ENCODE measurements at regions not wholly inside any gene's neighbourhood (a gene's known extent, or its start where the extent isn't known, plus 50 kb on each side); places are given as distances from the start of the nearest gene placed in this dataset.

DNA sequence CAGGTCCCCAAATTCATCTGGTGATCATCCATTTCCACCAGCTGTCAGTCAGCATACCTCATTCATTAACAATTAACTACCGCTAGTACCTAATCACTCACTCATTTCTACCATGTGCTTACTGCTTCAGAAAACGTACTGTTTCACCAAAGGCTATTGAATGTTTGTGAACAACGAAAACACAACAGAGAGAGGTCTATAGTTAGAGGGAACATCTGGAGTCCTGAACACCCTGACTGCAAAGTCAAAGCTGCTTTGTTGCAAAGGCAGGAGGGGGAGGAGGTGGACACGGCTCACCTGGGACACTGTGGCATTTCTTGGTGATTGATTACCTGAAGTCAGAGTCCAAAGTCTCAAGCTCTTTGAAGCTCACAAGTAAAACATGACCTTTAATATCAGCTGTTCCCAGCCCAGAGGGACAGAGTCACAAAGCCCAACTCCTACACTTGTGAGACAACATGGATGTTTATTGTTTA, 342.3 kb upstream of the ADARB2 start:
- Histone ChIP-seq H3K27me3 (ENCODE audit: insufficient read depth, low read length) (no peaks in the 10 kb centered on the region), H2AK5ac (ENCODE audit: insufficient read length, low read length) (no peak overlapping the region), H3K9me3 (ENCODE audit: control insufficient read depth, low read depth, low read length) (no peaks in the 10 kb centered on the region), H3K56ac (ENCODE audit: insufficient read length, low read depth, low read length) (no peak overlapping the region), H2AFZ (ENCODE audit: low read length) (no peak overlapping the region), H3K4me1 (ENCODE audit: insufficient read depth, low read length) (no peaks in the 10 kb centered on the region), H2BK12ac (ENCODE audit: insufficient read length, low read depth, low read length) (no peak overlapping the region), H2BK20ac (ENCODE audit: low read depth, low read length, poor library complexity, severe bottlenecking) (no peak overlapping the region), H2BK5ac (ENCODE audit: insufficient read length, low read length) (no peak overlapping the region), H3K4ac (ENCODE audit: low read depth, low read length) (no peak overlapping the region), H4K5ac (ENCODE audit: insufficient read length, low read depth, low read length) (no peak overlapping the region), H3K9ac (ENCODE audit: extremely low read depth, insufficient read length, low read length) (no peak overlapping the region), H2BK15ac (ENCODE audit: low read depth, low read length) (no peak overlapping the region), H3K79me1 (ENCODE audit: insufficient read depth, low read depth, low read length, poor library complexity, severe bottlenecking) (no peaks in the 10 kb centered on the region), H3K14ac (ENCODE audit: insufficient read depth, low read length) (no peak overlapping the region), H3K27ac (ENCODE audit: insufficient read length, low read depth, low read length) (no peak overlapping the region), H4K8ac (replicated peaks; ENCODE audit: insufficient read length, low read depth, low read length) (no peak overlapping the region), H3T11ph (ENCODE audit: low read length) (no peak overlapping the region), H4K91ac (ENCODE audit: insufficient read length, low read depth, low read length) (no peak overlapping the region), H3K79me2 (ENCODE audit: insufficient read depth, low read length) (no peaks in the 10 kb centered on the region), H3K18ac (ENCODE audit: insufficient read length, low read depth, low read length) (no peak overlapping the region), H3K23ac (ENCODE audit: insufficient read length, low read depth, low read length) (no peak overlapping the region), H3K4me2 (ENCODE audit: insufficient read depth, insufficient read length, low read length) (no peak overlapping the region), H3K23me2 (ENCODE audit: insufficient read length, low read depth, low read length, poor library complexity, severe bottlenecking) (no peaks in the 10 kb centered on the region), H4K20me1 (ENCODE audit: control insufficient read depth, insufficient read depth, insufficient read length) (no peaks in the 10 kb centered on the region), H2BK120ac (ENCODE audit: low read depth, low read length, poor library complexity, severe bottlenecking) (no peak overlapping the region)
- no peaks in the 10 kb centered on the region for H3K9me3 Mint-ChIP-seq
- TF ChIP-seq, protein P1, sequence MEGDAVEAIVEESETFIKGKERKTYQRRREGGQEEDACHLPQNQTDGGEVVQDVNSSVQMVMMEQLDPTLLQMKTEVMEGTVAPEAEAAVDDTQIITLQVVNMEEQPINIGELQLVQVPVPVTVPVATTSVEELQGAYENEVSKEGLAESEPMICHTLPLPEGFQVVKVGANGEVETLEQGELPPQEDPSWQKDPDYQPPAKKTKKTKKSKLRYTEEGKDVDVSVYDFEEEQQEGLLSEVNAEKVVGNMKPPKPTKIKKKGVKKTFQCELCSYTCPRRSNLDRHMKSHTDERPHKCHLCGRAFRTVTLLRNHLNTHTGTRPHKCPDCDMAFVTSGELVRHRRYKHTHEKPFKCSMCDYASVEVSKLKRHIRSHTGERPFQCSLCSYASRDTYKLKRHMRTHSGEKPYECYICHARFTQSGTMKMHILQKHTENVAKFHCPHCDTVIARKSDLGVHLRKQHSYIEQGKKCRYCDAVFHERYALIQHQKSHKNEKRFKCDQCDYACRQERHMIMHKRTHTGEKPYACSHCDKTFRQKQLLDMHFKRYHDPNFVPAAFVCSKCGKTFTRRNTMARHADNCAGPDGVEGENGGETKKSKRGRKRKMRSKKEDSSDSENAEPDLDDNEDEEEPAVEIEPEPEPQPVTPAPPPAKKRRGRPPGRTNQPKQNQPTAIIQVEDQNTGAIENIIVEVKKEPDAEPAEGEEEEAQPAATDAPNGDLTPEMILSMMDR (conservative IDR thresholded peaks at IDR 0.05) = no peak
- H3K36me3 Mint-ChIP-seq (ENCODE audit: insufficient read depth in 1 of 3, low read depth in 3 of 3) = no peaks in the 10 kb centered on the region
- no peak for DNase-seq
- H3K27ac Mint-ChIP-seq = no peak overlapping the region; a peak in 1 of 7 replicates
- H3K4me1 Mint-ChIP-seq = 0 out of 4 replicates have a peak, but pooled peaks cover 0 to 3% of the 10 kb centered on the region in 2 experiments
- H3K27me3 Mint-ChIP-seq (ENCODE audit: low read depth) = no peaks in the 10 kb centered on the region
- H3K4me3 Mint-ChIP-seq = no peak overlapping the region
- WGBS (ENCODE audit: extremely low coverage, insufficient read length, low lambda C conversion rate) = no CpG with 5 or more reads among the region's 4 CpGs
